HG03342 (cell line): ENCODE measurements at regions not wholly inside any gene's neighbourhood (a gene's known extent, or its start where the extent isn't known, plus 50 kb on each side); places are given as distances from the start of the nearest gene placed in this dataset.

Experiments
- ATAC-seq: cut with Tn5 transposase; IDR thresholded peaks from one replicate; pipeline ENCODE4 v1.9.1; 2021; ENCODE audit warnings: mild to moderate bottlenecking, moderate library complexity; ENCODE audit not compliant: unreplicated experiment

DNA sequence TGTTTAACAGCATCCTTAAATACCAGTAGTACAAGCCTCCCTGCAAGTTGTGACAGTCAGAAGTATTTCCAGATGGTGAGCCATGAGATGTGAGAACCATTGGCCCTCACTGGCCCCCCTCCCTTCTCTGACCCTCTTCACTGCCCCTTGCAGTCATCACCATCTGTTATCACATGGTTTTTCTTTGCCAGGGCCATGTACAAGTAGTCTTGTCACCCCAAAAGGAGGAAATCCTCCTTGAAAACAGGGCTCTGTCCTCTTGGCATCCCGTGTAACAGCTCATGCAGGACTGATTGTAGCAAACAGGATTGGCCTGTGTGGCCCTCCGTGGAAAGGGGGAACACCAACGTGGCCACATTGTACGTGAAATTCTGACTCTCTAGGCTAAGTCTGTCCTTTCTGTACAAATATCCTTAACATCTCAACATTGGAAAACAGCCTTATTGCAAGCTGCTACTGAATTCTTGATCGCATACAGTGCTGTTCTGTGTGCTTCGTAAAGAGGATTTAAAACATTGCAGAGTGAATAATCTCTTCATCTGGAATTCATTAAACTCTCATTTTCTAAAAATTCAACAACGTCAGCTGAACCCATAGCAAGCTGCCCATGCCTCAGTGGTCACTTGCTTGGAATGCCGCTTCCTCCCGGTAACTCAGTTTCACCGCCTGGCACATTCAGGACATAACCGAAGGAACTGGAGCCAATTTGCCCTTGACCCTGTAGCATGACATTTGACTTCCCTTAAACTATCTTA lies 171.7 kb downstream of the ATPSCKMT start:
- no peak for ATAC-seq

DNA sequence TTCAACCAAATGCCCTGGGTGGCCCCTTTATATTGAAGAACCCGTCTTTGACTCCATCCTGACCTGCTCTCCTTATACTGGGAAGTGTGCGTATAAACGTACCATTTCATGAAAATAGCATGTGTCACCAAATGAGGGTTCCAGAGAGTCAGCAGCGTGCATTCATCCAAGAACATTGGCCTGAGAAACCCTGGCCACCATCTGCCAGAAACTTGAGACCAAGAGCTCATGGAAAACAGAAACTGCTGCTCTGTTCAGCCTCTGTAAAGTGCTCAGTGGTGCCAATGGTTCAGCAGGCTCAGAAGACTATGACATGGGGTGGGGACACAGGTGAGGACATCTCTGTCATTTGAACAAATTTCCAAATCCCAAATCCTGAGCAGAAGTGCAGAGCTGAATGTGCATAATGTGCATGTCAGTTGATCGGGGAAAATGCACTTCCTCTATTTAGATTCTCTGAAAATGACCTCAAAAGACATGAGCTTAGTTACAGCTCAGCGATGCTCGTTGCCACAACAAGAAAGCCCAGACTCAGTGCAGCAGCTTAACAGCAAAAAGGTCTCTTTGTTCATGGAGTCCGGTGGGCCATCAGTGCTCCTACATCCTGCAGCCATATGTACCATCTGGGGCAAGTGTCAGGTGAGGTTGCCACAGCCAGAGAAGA lies 176.1 kb downstream of the ATPSCKMT start:
- ATAC-seq = no peak

GRCh38 chr5:10069637-10070313 lies 179.9 kb downstream of the ATPSCKMT start:
- no peak for ATAC-seq

DNA sequence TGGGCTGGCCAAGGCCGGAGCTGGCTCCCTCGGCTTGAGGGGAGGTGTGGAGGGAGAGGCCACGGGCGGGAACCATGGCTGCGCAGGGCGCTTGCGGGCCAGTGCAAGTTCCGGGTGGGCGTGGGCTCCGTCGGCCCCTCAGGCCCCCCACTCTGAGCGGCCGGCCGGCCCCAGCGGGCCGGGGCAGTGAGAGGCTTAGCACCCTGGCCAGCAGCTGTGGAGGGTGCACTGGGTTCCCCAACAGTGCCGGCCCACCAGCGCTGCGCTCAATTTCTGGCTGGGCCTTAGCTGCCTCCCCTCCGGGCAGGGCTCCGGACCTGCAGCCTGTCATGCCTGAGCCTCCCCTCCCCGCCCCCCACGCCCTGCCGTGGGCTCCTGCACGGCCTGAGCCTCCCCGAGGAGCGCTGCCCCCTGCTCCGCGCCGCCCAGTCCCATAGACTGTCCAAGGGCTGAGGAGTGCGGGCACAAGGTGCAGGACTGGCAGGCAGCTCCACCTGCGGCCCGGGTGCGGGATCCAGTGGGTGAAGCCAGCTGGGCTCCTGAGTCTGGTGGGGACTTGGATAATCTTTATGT lies 184.2 kb downstream of the ATPSCKMT start:
- no peak for ATAC-seq

DNA sequence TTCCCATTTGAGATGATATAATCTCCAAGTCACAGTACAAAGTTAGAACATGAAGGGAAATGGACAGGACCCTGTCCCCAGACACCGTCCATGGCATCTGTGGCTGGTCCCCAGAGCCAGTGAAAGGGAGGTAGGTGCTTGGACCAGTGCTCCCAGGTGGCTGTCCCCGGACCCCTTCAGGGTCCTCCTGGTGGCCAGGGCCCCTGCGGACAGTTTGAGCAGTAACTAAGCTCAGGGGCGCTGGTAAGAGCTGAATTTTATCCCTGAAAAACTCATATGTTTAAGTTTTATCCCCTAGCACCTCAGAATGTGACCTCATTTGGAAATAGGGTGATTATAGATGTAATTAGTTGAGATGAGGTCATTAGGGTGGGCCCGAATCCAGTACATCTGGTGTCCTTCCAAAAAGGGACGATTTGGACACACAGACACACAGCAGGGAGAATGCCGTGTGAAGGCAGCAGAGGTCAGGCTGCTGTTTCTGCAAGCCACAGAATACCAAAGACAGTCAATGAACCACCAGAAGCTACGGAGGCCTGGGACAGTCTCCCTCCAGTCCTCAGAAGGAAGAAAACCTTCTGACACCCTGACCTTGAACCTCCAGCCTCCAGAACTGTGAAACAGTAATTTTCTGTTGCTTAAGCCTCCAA lies 185.0 kb downstream of the ATPSCKMT start:
- no peak for ATAC-seq

DNA sequence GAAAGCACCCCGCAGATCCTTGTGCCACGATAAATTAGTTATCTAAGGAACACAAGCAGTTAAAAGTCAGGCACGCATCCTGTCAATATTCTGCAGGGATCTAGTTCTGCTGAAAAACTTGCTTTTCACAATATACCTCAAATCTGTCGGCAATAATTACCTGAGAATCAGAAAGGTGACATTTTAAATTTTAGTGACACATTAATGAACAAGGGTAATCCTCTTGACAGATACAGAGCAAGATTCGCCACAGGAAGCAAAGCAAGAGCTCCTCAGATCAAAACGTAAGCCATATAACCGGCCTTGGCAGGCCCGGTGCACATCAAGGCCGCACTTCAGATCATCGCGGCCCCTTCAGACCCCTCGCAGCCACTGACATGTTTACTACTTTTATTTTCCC lies 185.7 kb downstream of the ATPSCKMT start:
- ATAC-seq = no peak

GRCh38 chr5:10059980-10060379 lies 189.7 kb downstream of the ATPSCKMT start:
- ATAC-seq = no peak

DNA sequence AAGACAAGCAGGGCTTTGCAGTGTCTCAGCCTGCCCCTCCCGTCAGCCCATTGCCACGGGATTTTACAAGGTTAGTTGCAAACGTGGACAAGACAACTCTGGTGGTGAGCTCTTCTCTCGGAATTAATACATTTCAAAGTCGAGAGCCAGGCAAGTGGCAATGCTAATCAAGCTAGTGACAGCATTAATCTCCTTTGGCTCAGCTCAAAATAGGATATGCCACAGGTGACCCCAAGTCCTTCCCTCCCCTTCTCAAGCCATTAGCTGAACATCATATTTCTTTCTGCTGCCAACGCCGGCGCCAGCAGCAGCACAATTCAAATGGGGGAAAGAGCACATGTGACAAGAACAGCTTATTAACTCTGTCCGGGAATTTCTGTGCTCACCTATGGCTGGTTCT lies 190.1 kb downstream of the ATPSCKMT start:
- ATAC-seq = no peak

DNA sequence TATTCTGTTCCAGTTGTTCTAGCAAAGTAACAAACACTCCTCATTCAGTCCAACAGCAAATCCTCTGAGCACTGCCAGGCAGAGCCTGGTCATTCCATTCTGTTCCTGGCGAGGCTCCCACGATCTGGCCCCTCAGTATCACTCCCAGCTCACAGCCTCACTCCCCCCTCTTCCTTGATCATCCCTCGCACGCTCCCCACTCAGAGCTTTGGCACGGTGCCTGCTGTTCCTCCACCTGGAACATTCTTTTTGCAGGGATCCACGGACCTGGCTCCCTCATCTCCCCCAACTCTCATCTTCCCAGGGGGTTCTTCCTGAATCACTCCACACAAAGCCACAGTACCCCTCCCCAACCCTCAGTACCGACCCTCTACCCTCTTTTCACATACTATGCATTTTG lies 192.3 kb downstream of the ATPSCKMT start:
- no peak for ATAC-seq

- no peak for ATAC-seq
Measured at GRCh38 chr5:10056228-10056760, 193.4 kb downstream of the ATPSCKMT start.

- no peak for ATAC-seq
Measured at GRCh38 chr5:10049858-10050455, 199.7 kb downstream of the ATPSCKMT start.

DNA sequence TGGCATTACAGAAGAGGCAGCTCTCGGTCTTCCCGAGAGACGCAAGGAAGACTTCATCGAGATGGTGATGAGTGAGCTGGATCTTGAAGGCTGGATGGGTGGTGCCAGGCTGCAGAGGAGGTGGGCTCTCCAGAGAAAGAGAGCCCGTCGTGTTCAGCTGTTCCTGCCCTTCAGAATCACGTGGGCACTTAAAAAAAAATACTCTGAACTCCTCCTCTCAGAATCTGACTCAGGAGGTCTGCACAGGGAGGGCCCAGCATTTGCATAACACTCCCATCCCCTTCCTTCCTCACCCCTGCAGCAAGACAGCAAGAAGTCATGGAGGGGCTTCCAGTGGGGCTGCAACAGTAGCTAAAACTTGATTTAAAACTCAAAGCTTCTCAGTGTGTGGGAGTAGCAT lies 203.0 kb downstream of the ATPSCKMT start:
- no peak for ATAC-seq

GRCh38 chr5:10045376-10045775 lies 204.3 kb downstream of the ATPSCKMT start:
- no peak for ATAC-seq

GRCh38 chr5:10036136-10036815 lies 213.4 kb downstream of the ATPSCKMT start:
- ATAC-seq = no peak

GRCh38 chr5:10034001-10034400 lies 215.7 kb downstream of the ATPSCKMT start:
- ATAC-seq = no peak

GRCh38 chr5:10031817-10032216 lies 217.9 kb downstream of the ATPSCKMT start:
- ATAC-seq = no peak

GRCh38 chr5:10030219-10030831 lies 219.4 kb downstream of the ATPSCKMT start:
- no peak for ATAC-seq

- no peak for ATAC-seq
Measured at GRCh38 chr5:10023494-10023893, 226.2 kb downstream of the ATPSCKMT start.

DNA sequence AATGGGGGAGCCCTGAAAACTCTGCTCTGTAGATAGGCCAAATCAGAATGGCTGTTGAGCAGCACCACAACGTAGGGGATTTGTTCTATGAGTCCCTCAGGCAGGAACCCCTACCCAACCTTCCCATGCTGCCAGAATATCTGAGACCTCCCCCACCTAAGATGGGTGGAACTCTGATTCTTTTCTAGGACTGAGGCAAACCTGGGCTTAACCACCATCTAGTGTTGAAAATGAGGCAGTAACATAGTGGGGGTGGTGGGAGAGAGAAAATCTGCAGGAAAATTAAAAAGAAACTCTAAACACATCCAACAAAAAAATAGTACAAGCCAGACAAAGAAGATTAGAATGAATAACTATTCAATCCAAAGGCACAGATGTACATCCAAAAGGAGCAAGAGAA lies 228.4 kb downstream of the ATPSCKMT start:
- no peak for ATAC-seq

- no peak for ATAC-seq
Measured at GRCh38 chr5:10019236-10019635, 230.5 kb downstream of the ATPSCKMT start.
